NT2/D1 (cell line): ENCODE measurements at regions not wholly inside any gene's neighbourhood (a gene's known extent, or its start where the extent isn't known, plus 50 kb on each side); places are given as distances from the start of the nearest gene placed in this dataset.

Experiments used
- DNase-seq: peaks from one replicate; pipeline ENCODE4 v3.0.0-alpha.2; 2011; ENCODE audit warnings: low read depth, low spot score
- H3K27me3 ChIP-seq: 2 replicates; pipeline ENCODE4 v1.6.0; 2011; ENCODE audit warnings: mild to moderate bottlenecking; ENCODE audit not compliant: insufficient read length, insufficient read depth
- H3K36me3 ChIP-seq: 2 replicates; pipeline ENCODE4 v1.6.1; 2011; ENCODE audit warnings: mild to moderate bottlenecking, low read length, mixed read lengths; ENCODE audit not compliant: insufficient read depth, insufficient read length
- H3K4me1 ChIP-seq: 2 replicates; pipeline ENCODE4 v1.5.1; 2011; ENCODE audit not compliant: insufficient read depth, insufficient read length
- H3K4me3 ChIP-seq: 2 replicates; pipeline ENCODE4 v1.5.1; 2011; ENCODE audit warnings: low read depth; ENCODE audit not compliant: insufficient read length
- H3K9ac ChIP-seq: 2 replicates; pipeline ENCODE4 v1.6.0; 2011; ENCODE audit warnings: low read depth; ENCODE audit not compliant: insufficient read length
- H3K9me3 ChIP-seq: 2 replicates; pipeline ENCODE4 v1.5.1; 2011; ENCODE audit warnings: mild to moderate bottlenecking, low read length; ENCODE audit not compliant: insufficient read depth
- SUZ12 ChIP-seq: IDR thresholded peaks from 2 replicates; pipeline ENCODE4 v1.6.1; 2011; ENCODE audit not compliant: insufficient read length, insufficient read depth; ENCODE audit errors: extremely low read depth
- YY1 ChIP-seq: IDR thresholded peaks from 2 replicates; pipeline ENCODE4 v1.6.1; 2011; ENCODE audit not compliant: insufficient read length, insufficient read depth
- ZNF274 ChIP-seq: IDR thresholded peaks from 2 replicates; pipeline ENCODE4 v1.6.1; 2011; ENCODE audit warnings: mild to moderate bottlenecking, low read depth, low read length

- Histone ChIP-seq H3K4me1 (no peaks in the 10 kb centered on the region), H3K4me3 (no peak overlapping the region), H3K9ac (no peak overlapping the region), H3K36me3 (no peaks in the 10 kb centered on the region), H3K9me3 (peaks cover 18% of the 10 kb centered on the region; the same call in 1 of the 2 replicates), H3K27me3 (no peaks in the 10 kb centered on the region)
- TF ChIP-seq SUZ12: no peak
- TF ChIP-seq ZNF274: no peak
- no peak for TF ChIP-seq YY1
- no peak for DNase-seq
These were observed 144.4 kb downstream of the BUB3 start for GRCh38 chr10:123298583-123298982.

- Histone ChIP-seq H3K9me3 (peaks cover 18% of the 10 kb centered on the region; the same call in 1 of the 2 replicates), H3K9ac (no peak overlapping the region), H3K27me3 (no peaks in the 10 kb centered on the region), H3K36me3 (no peaks in the 10 kb centered on the region), H3K4me3 (no peak overlapping the region), H3K4me1 (no peaks in the 10 kb centered on the region)
- no peak for DNase-seq
- TF ChIP-seq ZNF274: no peak
These were observed 145.4 kb downstream of the BUB3 start for GRCh38 chr10:123299598-123299997.

- no peak for DNase-seq
- Histone ChIP-seq H3K27me3 (no peaks in the 10 kb centered on the region), H3K4me3 (no peak overlapping the region)
These were observed 147.1 kb downstream of the BUB3 start for GRCh38 chr10:123301077-123301857.

GRCh38 chr10:123303581-123304337, 149.6 kb downstream of the BUB3 start:
- Histone ChIP-seq H3K36me3 (no peaks in the 10 kb centered on the region), H3K9ac (no peak overlapping the region), H3K9me3 (peaks cover 15% of the 10 kb centered on the region; the same call in 1 of the 2 replicates), H3K27me3 (no peaks in the 10 kb centered on the region), H3K4me3 (no peak overlapping the region), H3K4me1 (no peaks in the 10 kb centered on the region)
- no peak for DNase-seq
- no peak for TF ChIP-seq ZNF274
- no peak for TF ChIP-seq SUZ12
- TF ChIP-seq YY1: no peak

More at GRCh38 chr10:123301077-123301857, 147.1 kb downstream of the BUB3 start:
- no peaks in the 10 kb centered on the region for H3K4me1 ChIP-seq
- H3K9ac ChIP-seq: no peak overlapping the region
- TF ChIP-seq SUZ12: no peak
- no peak for TF ChIP-seq YY1
- TF ChIP-seq ZNF274: no peak
- peaks cover 15% of the 10 kb centered on the region; the same call in 1 of the 2 replicates for H3K9me3 ChIP-seq
- H3K36me3 ChIP-seq: no peaks in the 10 kb centered on the region

GRCh38 chr10:123305671-123306070, 151.5 kb downstream of the BUB3 start:
- Histone ChIP-seq H3K9ac (no peak overlapping the region), H3K36me3 (no peaks in the 10 kb centered on the region), H3K27me3 (no peaks in the 10 kb centered on the region), H3K4me1 (no peaks in the 10 kb centered on the region), H3K4me3 (no peak overlapping the region), H3K9me3 (peaks cover 15% of the 10 kb centered on the region; the same call in 1 of the 2 replicates)
- TF ChIP-seq ZNF274: no peak
- TF ChIP-seq SUZ12: no peak
- no peak for TF ChIP-seq YY1
- no peak for DNase-seq

- Histone ChIP-seq H3K27me3 (no peaks in the 10 kb centered on the region), H3K9me3 (peaks cover 15% of the 10 kb centered on the region; the same call in 1 of the 2 replicates), H3K36me3 (no peaks in the 10 kb centered on the region), H3K4me3 (no peak overlapping the region), H3K4me1 (no peaks in the 10 kb centered on the region), H3K9ac (no peak overlapping the region)
- no peak for DNase-seq
- TF ChIP-seq YY1: no peak
- TF ChIP-seq SUZ12: no peak
- no peak for TF ChIP-seq ZNF274
These were observed 152.1 kb downstream of the BUB3 start for GRCh38 chr10:123306290-123306689.

DNA sequence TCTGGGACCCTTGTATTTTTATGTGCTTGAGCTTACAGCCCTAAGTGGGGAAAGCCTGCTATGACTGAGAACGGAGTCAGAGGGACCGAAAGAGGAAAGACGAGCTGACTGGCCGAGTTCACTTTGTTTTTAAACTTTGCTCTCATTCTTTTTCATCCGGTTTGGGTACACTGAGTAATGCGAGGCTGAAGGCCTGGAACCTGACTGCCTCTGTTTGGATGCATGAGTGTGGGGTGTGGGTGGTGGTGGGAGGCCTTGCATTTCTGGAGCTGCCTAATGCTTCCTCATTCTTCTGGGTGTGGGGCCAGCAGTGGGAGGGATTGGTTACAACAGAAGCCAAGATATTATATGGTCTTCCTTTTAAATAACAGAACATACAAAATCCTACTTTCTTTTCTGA, 155.5 kb downstream of the BUB3 start:
- no peaks in the 10 kb centered on the region for H3K36me3 ChIP-seq
- H3K4me3 ChIP-seq: no peak overlapping the region
- H3K27me3 ChIP-seq: no peaks in the 10 kb centered on the region
- H3K9me3 ChIP-seq: no peaks in the 10 kb centered on the region
- TF ChIP-seq SUZ12 (no peak), ZNF274 (no peak), YY1 (no peak)
- DNase-seq: no peak
- H3K4me1 ChIP-seq: no peaks in the 10 kb centered on the region
- H3K9ac ChIP-seq: no peak overlapping the region
